ENCODE measurements at regions not wholly inside any gene's neighbourhood (a gene's known extent, or its start where the extent isn't known, plus 50 kb on each side); places are given as distances from the start of the nearest gene placed in this dataset.

- POLR2A ChIA-PET = no interaction called here
- no peak for TF ChIP-seq CTCF (IDR thresholded peaks at IDR 0.05; ENCODE audit: unreplicated experiment)
- intact Hi-C loops (cut with micrococcal nuclease) = no loop called here
- no peak overlapping the region for H3K4me3 Mint-ChIP-seq (ENCODE audit: unreplicated experiment)
- no peaks in the 10 kb centered on the region for H3K27me3 Mint-ChIP-seq (ENCODE audit: insufficient read depth, unreplicated experiment)
- CTCF ChIA-PET = no interaction called here
- no TSS peak for BruUV-seq (replicated peaks)
- DNase-seq (ENCODE audit: unreplicated experiment) = no peak
- no peak overlapping the region for H3K27ac Mint-ChIP-seq (ENCODE audit: low read depth, unreplicated experiment)
- no peaks in the 10 kb centered on the region for H3K4me1 Mint-ChIP-seq (ENCODE audit: insufficient read depth, unreplicated experiment)
- H3K36me3 Mint-ChIP-seq (ENCODE audit: insufficient read depth, unreplicated experiment) = no peaks in the 10 kb centered on the region
- no peaks in the 10 kb centered on the region for H3K9me3 Mint-ChIP-seq (ENCODE audit: unreplicated experiment)
Measured at GRCh38 chr10:78868048-78868447, 200.7 kb upstream of the ZMIZ1 start.

- ChIA-PET POLR2A (no interaction called here), CTCF (no interaction called here)
- no peak overlapping the region for H3K4me3 Mint-ChIP-seq (ENCODE audit: unreplicated experiment)
- H3K4me1 Mint-ChIP-seq (ENCODE audit: insufficient read depth, unreplicated experiment) = no peaks in the 10 kb centered on the region
- intact Hi-C loops (cut with micrococcal nuclease) = no loop called here
- no peak for DNase-seq (ENCODE audit: unreplicated experiment)
- no peak overlapping the region for H3K27ac Mint-ChIP-seq (ENCODE audit: low read depth, unreplicated experiment)
- no peaks in the 10 kb centered on the region for H3K36me3 Mint-ChIP-seq (ENCODE audit: insufficient read depth, unreplicated experiment)
- H3K27me3 Mint-ChIP-seq (ENCODE audit: insufficient read depth, unreplicated experiment) = no peaks in the 10 kb centered on the region
- H3K9me3 Mint-ChIP-seq (ENCODE audit: unreplicated experiment) = no peaks in the 10 kb centered on the region
- no TSS peak for BruUV-seq (replicated peaks)
- no peak for TF ChIP-seq CTCF (IDR thresholded peaks at IDR 0.05; ENCODE audit: unreplicated experiment)
Measured at GRCh38 chr10:78868456-78868855, 200.3 kb upstream of the ZMIZ1 start.

- H3K4me3 Mint-ChIP-seq (ENCODE audit: unreplicated experiment) = no peak overlapping the region
- CTCF ChIA-PET = interaction anchor here (0.9 kb wide), 1 partner anchor 106 kb away, joined by 4 read pairs; no protein-coding TSS in a partner anchor
Measured at GRCh38 chr10:78868861-78869260, 199.9 kb upstream of the ZMIZ1 start.

More at GRCh38 chr10:78868861-78869260, 199.9 kb upstream of the ZMIZ1 start:
- no peak overlapping the region for H3K27ac Mint-ChIP-seq (ENCODE audit: low read depth, unreplicated experiment)
- no peaks in the 10 kb centered on the region for H3K4me1 Mint-ChIP-seq (ENCODE audit: insufficient read depth, unreplicated experiment)
- no peak for TF ChIP-seq CTCF (IDR thresholded peaks at IDR 0.05; ENCODE audit: unreplicated experiment)
- no peaks in the 10 kb centered on the region for H3K9me3 Mint-ChIP-seq (ENCODE audit: unreplicated experiment)
- H3K36me3 Mint-ChIP-seq (ENCODE audit: insufficient read depth, unreplicated experiment) = no peaks in the 10 kb centered on the region
- BruUV-seq (replicated peaks) = no TSS peak
- no peak for DNase-seq (ENCODE audit: unreplicated experiment)
- H3K27me3 Mint-ChIP-seq (ENCODE audit: insufficient read depth, unreplicated experiment) = peaks cover 1% of the 10 kb centered on the region
- POLR2A ChIA-PET = no interaction called here
- intact Hi-C loops (cut with micrococcal nuclease) = no loop called here

All from MCF 10A (cell line).